Ovary (tissue), 3 donors: ENCODE measurements at regions not wholly inside any gene's neighbourhood (a gene's known extent, or its start where the extent isn't known, plus 50 kb on each side); places are given as distances from the start of the nearest gene placed in this dataset.

Experiments used
- CTCF ChIP-seq, 3 donors: fragments of 450-650 bp in 2 of 3; fragments of 200-600 bp in 1 of 3; IDR thresholded peaks; one replicate each; pipeline versions ENCODE4 v1.5.1 to v1.8.0; 2016 to 2022; ENCODE audit warnings: antibody characterized with exemption in 3 of 3, mild to moderate bottlenecking in 1 of 3
- POLR2A ChIP-seq: fragments of 450-650 bp; IDR thresholded peaks from one replicate; pipeline ENCODE4 v1.6.1; 2017; ENCODE audit warnings: antibody characterized with exemption, mild to moderate bottlenecking, moderate library complexity
- donor health status: DM: no; HTN: no; CAD: no.

- TF ChIP-seq POLR2A (no peak), CTCF (IDR thresholded peaks at IDR 0.05) (no peak)
Observed at GRCh38 chr1:60622486-60622885, 459.9 kb upstream of the NFIA start.
